ENCODE measurements at regions not wholly inside any gene's neighbourhood (a gene's known extent, or its start where the extent isn't known, plus 50 kb on each side); places are given as distances from the start of the nearest gene placed in this dataset.
"Not testable (repeated sequence)": the region's sequence is repeated elsewhere in the genome, so short reads cannot be mapped to it uniquely, and the experiment has no call there.

DNA sequence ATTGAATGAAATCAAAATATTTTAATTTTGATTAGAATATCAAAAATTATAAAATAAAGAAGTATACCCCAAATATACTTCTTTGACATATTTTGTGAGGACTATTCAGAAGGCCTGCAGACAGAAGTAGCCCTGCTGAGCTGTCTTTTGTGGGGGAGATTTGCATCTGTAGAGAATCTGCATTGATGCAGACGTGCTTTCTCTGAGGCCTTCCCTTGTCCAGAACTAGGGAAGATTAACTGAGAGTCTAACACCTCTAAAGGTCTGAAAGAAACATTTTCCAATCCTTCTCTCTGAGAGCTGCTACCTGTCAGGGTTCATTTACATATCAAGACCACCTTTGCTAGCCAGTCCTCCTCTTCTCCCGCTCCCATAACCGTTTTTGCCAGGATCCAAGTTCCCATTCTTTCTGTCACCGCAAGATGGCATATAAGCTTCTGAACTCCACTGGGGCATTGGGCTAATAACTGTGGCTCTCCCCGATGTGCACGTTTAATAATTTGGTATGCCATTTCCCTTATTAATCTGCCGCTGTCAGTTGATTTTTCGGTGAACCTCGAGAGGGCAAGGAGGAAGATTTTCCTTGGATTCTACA, 510.4 kb upstream of the CNTNAP5 start:
- Histone ChIP-seq H3K4me3 (no peak overlapping the region), H3K27me3 (no peaks in the 10 kb centered on the region), H3K4me1 (no peaks in the 10 kb centered on the region), H3K27ac (no peak overlapping the region), H3K36me3 (no peaks in the 10 kb centered on the region), H3K9me3 (no peaks in the 10 kb centered on the region)
- no peak for TF ChIP-seq POLR2AphosphoS5 (IDR thresholded peaks at IDR 0.05)
- no peak for TF ChIP-seq EP300 (IDR thresholded peaks at IDR 0.05; ENCODE audit: low read depth)
- TF ChIP-seq, protein P1, sequence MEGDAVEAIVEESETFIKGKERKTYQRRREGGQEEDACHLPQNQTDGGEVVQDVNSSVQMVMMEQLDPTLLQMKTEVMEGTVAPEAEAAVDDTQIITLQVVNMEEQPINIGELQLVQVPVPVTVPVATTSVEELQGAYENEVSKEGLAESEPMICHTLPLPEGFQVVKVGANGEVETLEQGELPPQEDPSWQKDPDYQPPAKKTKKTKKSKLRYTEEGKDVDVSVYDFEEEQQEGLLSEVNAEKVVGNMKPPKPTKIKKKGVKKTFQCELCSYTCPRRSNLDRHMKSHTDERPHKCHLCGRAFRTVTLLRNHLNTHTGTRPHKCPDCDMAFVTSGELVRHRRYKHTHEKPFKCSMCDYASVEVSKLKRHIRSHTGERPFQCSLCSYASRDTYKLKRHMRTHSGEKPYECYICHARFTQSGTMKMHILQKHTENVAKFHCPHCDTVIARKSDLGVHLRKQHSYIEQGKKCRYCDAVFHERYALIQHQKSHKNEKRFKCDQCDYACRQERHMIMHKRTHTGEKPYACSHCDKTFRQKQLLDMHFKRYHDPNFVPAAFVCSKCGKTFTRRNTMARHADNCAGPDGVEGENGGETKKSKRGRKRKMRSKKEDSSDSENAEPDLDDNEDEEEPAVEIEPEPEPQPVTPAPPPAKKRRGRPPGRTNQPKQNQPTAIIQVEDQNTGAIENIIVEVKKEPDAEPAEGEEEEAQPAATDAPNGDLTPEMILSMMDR (IDR thresholded peaks at IDR 0.05), result no peak
- TF ChIP-seq POLR2A (IDR thresholded peaks at IDR 0.05), result no peak
- intact Hi-C loops (cut with DNase I; ENCODE audit: low total_unique reads) (no loop called here), in situ Hi-C loops (cut with MboI; ENCODE audit: low pct_ligation_motif_present in 1 of 4, low pct_unique_long_range_greater_than_20kb in 1 of 4, low sequenced_read_pairs in 3 of 4) (no loop called here)
- WGBS, 2 donors (ENCODE audit: low coverage in 1 of 2), result 84 to 88% methylated on average over 9 of the region's 9 CpGs
- DNase-seq, result no peak

DNA sequence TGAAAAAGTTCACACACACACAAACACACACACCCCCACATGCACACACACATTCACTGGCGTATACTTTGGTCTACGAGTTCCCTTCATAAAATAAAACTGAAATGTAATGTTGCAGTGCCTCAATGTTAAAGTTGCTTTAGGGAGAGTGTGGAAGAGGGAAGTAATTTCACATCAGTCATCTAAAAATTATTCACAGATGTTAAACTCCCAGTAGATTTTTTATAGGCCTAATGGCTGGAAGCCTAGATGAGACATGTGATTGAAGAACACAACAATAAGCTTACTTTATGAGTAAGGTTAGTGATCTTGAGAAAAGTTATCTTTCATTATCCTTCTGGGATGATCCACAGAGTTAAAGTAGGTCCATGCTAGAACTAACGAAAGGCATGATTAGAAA, 506.7 kb upstream of the CNTNAP5 start:
- WGBS, 2 donors (ENCODE audit: low coverage in 1 of 2), result 66 to 68% methylated on average over 3 of the region's 3 CpGs
- H3K4me3 ChIP-seq, result no peak overlapping the region
- TF ChIP-seq POLR2A (IDR thresholded peaks at IDR 0.05), result no peak
- TF ChIP-seq, protein P1 (IDR thresholded peaks at IDR 0.05), result no peak
- no peak for TF ChIP-seq EP300 (IDR thresholded peaks at IDR 0.05; ENCODE audit: low read depth)
- TF ChIP-seq POLR2AphosphoS5 (IDR thresholded peaks at IDR 0.05), result no peak
- no peak overlapping the region for H3K27ac ChIP-seq
- no peak for DNase-seq
- no peaks in the 10 kb centered on the region for H3K36me3 ChIP-seq
- in situ Hi-C loops (cut with MboI; ENCODE audit: low pct_ligation_motif_present in 1 of 4, low pct_unique_long_range_greater_than_20kb in 1 of 4, low sequenced_read_pairs in 3 of 4), result no loop called here
- no peaks in the 10 kb centered on the region for H3K9me3 ChIP-seq
- H3K27me3 ChIP-seq, result no peaks in the 10 kb centered on the region
- intact Hi-C loops (cut with DNase I; ENCODE audit: low total_unique reads), result no loop called here
- H3K4me1 ChIP-seq, result no peaks in the 10 kb centered on the region

DNA sequence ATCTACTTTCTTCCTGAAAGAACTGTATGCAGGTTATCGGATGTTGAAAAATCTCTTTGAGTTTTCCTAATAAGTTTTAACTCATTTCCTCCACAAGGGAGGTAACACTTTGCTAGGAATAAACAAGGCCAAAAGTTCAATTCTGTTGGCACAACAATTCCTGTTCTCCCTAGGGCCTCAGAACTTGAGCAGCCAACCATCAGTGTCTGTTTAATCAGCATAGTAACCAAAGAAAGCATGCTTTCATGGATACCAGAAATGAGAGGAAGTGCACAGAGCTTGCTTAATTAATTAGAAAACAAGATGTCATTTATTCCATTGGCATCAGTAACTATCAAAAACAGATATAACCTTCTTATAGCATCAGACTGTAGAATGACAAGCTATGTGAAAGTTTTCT, 503.2 kb upstream of the CNTNAP5 start:
- TF ChIP-seq, protein P1 (IDR thresholded peaks at IDR 0.05), result no peak
- TF ChIP-seq EP300 (IDR thresholded peaks at IDR 0.05; ENCODE audit: low read depth) (no peak), POLR2AphosphoS5 (IDR thresholded peaks at IDR 0.05) (no peak)
- intact Hi-C loops (cut with DNase I; ENCODE audit: low total_unique reads) (no loop called here), in situ Hi-C loops (cut with MboI; ENCODE audit: low pct_ligation_motif_present in 1 of 4, low pct_unique_long_range_greater_than_20kb in 1 of 4, low sequenced_read_pairs in 3 of 4) (no loop called here)
- Histone ChIP-seq H3K36me3 (no peaks in the 10 kb centered on the region), H3K9me3 (peaks cover 0 to 4% of the 10 kb centered on the region in 2 donors), H3K4me1 (no peaks in the 10 kb centered on the region), H3K27me3 (no peaks in the 10 kb centered on the region), H3K27ac (no peak overlapping the region), H3K4me3 (no peak overlapping the region)
- DNase-seq, result no peak
- 14 to 39% methylated on average over 1 of the region's 1 CpG for WGBS, 2 donors (ENCODE audit: low coverage in 1 of 2)

DNA sequence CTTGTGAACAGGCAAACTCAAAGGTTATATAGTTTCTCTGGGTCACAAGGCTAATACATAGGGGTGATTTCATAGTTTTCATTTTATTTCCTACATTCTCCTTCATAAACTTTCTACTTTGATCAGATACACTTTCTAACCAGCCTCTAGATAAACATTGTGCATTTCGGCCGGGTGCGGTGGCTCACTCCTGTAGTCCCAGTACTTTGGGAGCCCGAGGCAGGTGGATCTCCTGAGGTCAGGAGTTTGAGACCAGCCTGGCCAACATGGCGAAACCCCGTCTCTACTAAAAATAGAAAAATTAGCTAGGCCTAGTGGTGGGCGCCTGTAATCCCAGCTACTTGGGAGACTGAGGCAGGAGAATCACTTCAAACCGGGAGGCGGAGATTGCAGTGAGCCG, 502.6 kb upstream of the CNTNAP5 start:
- H3K4me3 ChIP-seq; in situ Hi-C loops (cut with MboI; ENCODE audit: low pct_ligation_motif_present in 1 of 4, low pct_unique_long_range_greater_than_20kb in 1 of 4, low sequenced_read_pairs in 3 of 4); H3K9me3 ChIP-seq; intact Hi-C loops (cut with DNase I; ENCODE audit: low total_unique reads); H3K4me1 ChIP-seq; H3K36me3 ChIP-seq; H3K27ac ChIP-seq; DNase-seq; H3K27me3 ChIP-seq: not testable (repeated sequence)
- WGBS, 2 donors (ENCODE audit: low coverage in 1 of 2), result 83 to 86% methylated on average over 7 to 10 of the region's 10 CpGs
